Sigmoid colon (tissue), 6 donors: ENCODE measurements at regions not wholly inside any gene's neighbourhood (a gene's known extent, or its start where the extent isn't known, plus 50 kb on each side); places are given as distances from the start of the nearest gene placed in this dataset.

Experiments used
- DNase-seq: peaks from one replicate; pipeline ENCODE4 v3.0.0-alpha.2; 2019
- H3K27ac ChIP-seq, 4 donors: fragments of 200-600 bp; sonication (generic); one replicate each; pipeline ENCODE4 v1.5.1; 2016 to 2019; ENCODE audit warnings: mild to moderate bottlenecking in 1 of 4
- H3K27me3 ChIP-seq, 3 donors: fragments of 200-600 bp; sonication (generic); one replicate each; pipeline ENCODE4 v1.5.1; 2019; ENCODE audit warnings: mild to moderate bottlenecking in 1 of 3
- H3K36me3 ChIP-seq, 4 donors: fragments of 200-600 bp; sonication (generic); one replicate each; pipeline ENCODE4 v1.5.1; 2016 to 2019
- H3K4me1 ChIP-seq, 4 donors: fragments of 200-600 bp; sonication (generic); one replicate each; pipeline ENCODE4 v1.5.1; 2017 to 2019
- H3K4me3 ChIP-seq, 4 donors: fragments of 200-600 bp; sonication (generic); one replicate each; pipeline ENCODE4 v1.5.1; 2017 to 2019; ENCODE audit warnings: mild to moderate bottlenecking in 2 of 4, moderate library complexity in 1 of 4
- H3K9me3 ChIP-seq, 4 donors: fragments of 200-600 bp in 3 of 4; sonication (generic) in 3 of 4; one replicate each; pipeline versions ENCODE4 v1.5.1 to v1.6.1; 2013 to 2019
- CTCF ChIP-seq, 4 experiments: fragments of 450-650 bp in 3 of 4; fragments of 200-600 bp in 1 of 4; IDR thresholded peaks; one replicate each; pipeline ENCODE4 v1.5.1; 2016 to 2019; ENCODE audit warnings: antibody characterized with exemption in 4 of 4, mild to moderate bottlenecking in 3 of 4, moderate library complexity in 2 of 4
- EP300 ChIP-seq, 4 donors: sonication (generic); formaldehyde crosslinking; IDR thresholded peaks; one replicate each; pipeline ENCODE4 v1.6.1; 2017; ENCODE audit warnings: antibody characterized with exemption in 4 of 4
- POLR2A ChIP-seq, 2 donors: fragments of 450-650 bp; IDR thresholded peaks; one replicate each; pipeline ENCODE4 v1.6.1; 2016; ENCODE audit warnings: antibody characterized with exemption in 2 of 2, mild to moderate bottlenecking in 2 of 2, moderate library complexity in 2 of 2
- POLR2AphosphoS5 ChIP-seq, 4 donors: sonication (generic); formaldehyde crosslinking; IDR thresholded peaks; one replicate each; pipeline ENCODE4 v1.6.1; 2017; ENCODE audit warnings: antibody characterized with exemption in 4 of 4
- WGBS, 2 donors: extraction: QIAGEN DNeasy Blood & Tissue Kit; methylation state at CpG; one replicate each; pipeline ENCODE4 v1.1.7; 2013; 5-methylcytosine and 5-hydroxymethylcytosine counted together
- intact Hi-C: fragments of 100-400 bp; cut with DNase I; formaldehyde crosslinking; loops from one replicate; pipeline ENCODE4 v1.15.1; 2023
- donor health status: healthy with polysubstance abuse.
- donor health status: healthy.

- H3K4me3 ChIP-seq, result no peak overlapping the region
- H3K4me1 ChIP-seq, result peaks cover 0 to 6% (median 0%) of the 10 kb centered on the region in 4 donors
- TF ChIP-seq POLR2AphosphoS5 (IDR thresholded peaks at IDR 0.05), result no peak
- no peak for TF ChIP-seq CTCF (IDR thresholded peaks at IDR 0.05)
- TF ChIP-seq EP300 (IDR thresholded peaks at IDR 0.05), result no peak
- no peak for TF ChIP-seq POLR2A (IDR thresholded peaks at IDR 0.05)
- H3K36me3 ChIP-seq, result no peaks in the 10 kb centered on the region
- intact Hi-C loops, result no loop called here
- H3K27ac ChIP-seq, result no peak overlapping the region
- DNase-seq, result no peak
- 34 to 44% methylated on average over 4 of the region's 4 CpGs for WGBS, 2 donors
- no peaks in the 10 kb centered on the region for H3K27me3 ChIP-seq
- no peaks in the 10 kb centered on the region for H3K9me3 ChIP-seq
Observed at GRCh38 chr12:100675432-100675831, 101.9 kb downstream of the GAS2L3 start.

DNA sequence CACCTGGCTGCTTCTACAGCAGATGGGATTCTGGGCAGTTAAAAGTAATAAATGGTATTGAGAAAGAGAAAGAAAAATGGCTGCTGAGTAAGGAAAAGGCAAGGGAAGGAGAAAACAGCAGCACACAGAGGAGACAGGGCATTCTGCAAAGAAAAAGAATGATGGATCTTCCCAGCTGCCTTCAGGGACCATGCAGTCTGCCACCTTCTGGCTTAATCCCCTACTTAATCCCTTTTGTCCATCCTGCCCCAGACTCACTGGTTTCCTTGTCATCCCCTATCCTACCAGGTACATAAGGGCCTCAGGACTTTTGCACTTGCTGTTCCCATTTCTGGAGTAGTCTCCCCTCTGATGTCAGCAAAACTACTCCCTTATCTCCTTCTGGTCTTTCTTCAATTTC, 107.6 kb downstream of the GAS2L3 start:
- Histone ChIP-seq H3K9me3 (no peaks in the 10 kb centered on the region), H3K27me3 (no peaks in the 10 kb centered on the region), H3K36me3 (no peaks in the 10 kb centered on the region), H3K27ac (no peak overlapping the region), H3K4me3 (no peak overlapping the region), H3K4me1 (no peaks in the 10 kb centered on the region)
- no peak for DNase-seq
- intact Hi-C loops, result no loop called here
- TF ChIP-seq EP300 (IDR thresholded peaks at IDR 0.05) (no peak), CTCF (IDR thresholded peaks at IDR 0.05) (no peak), POLR2A (IDR thresholded peaks at IDR 0.05) (no peak), POLR2AphosphoS5 (IDR thresholded peaks at IDR 0.05) (no peak)

GRCh38 chr12:100682178-100682577, 108.7 kb downstream of the GAS2L3 start:
- TF ChIP-seq POLR2A (IDR thresholded peaks at IDR 0.05) (no peak), EP300 (IDR thresholded peaks at IDR 0.05) (no peak), CTCF (IDR thresholded peaks at IDR 0.05) (no peak), POLR2AphosphoS5 (IDR thresholded peaks at IDR 0.05) (no peak)
- 84 to 87% methylated on average over 2 of the region's 2 CpGs for WGBS, 2 donors
- Histone ChIP-seq H3K27me3 (no peaks in the 10 kb centered on the region), H3K9me3 (no peaks in the 10 kb centered on the region), H3K4me3 (no peak overlapping the region), H3K4me1 (no peaks in the 10 kb centered on the region), H3K27ac (no peak overlapping the region), H3K36me3 (no peaks in the 10 kb centered on the region)
- intact Hi-C loops, result no loop called here
- no peak for DNase-seq

DNA sequence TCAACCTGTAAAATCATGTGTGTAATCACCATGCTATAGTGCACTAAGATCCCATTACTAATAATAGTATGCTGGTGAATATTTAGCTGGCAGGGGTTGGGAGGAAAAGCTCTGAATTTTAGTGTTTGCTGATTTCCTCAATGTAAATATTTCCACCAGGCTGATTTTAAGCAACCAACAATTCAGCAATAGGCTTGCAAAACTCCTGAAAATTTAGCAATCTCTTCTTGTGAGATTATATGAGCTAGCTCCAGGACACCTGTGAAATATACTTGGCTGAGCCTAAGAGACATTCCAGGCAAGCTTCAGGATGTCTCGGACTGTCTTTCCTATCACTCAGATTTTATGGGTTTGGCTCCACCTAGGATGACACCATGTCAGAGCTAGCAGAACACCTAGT, 106.9 kb upstream of the ANO4 start:
- Histone ChIP-seq H3K27ac (no peak overlapping the region), H3K36me3 (no peaks in the 10 kb centered on the region), H3K9me3 (no peaks in the 10 kb centered on the region), H3K27me3 (no peaks in the 10 kb centered on the region), H3K4me3 (no peak overlapping the region), H3K4me1 (no peaks in the 10 kb centered on the region)
- intact Hi-C loops, result no loop called here
- WGBS, 2 donors, result 83 to 85% methylated on average over 1 of the region's 1 CpG
- TF ChIP-seq CTCF (IDR thresholded peaks at IDR 0.05) (no peak), POLR2A (IDR thresholded peaks at IDR 0.05) (no peak), POLR2AphosphoS5 (IDR thresholded peaks at IDR 0.05) (no peak), EP300 (IDR thresholded peaks at IDR 0.05) (no peak)
- DNase-seq, result no peak

DNA sequence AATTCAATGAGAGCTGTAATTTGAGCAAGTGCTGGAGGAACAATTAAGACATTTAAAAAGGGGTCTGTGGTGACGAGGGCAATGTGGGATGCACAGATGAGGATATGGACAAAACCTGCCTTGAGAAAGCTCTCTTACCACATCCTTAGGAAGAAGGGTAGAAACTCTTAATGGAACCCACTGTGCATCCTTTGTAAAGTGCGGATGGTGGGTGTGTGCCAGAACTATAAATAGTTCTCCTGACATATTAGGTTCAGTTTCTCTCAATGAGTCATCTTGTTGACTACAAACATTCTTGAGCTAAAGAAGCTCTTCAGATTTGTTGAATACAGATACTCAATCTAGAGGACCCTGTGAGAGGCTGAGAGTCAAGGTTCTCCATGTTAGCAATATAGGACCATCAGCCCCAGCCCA, 106.1 kb upstream of the ANO4 start:
- Histone ChIP-seq H3K27ac (no peak overlapping the region), H3K27me3 (no peaks in the 10 kb centered on the region), H3K4me3 (no peak overlapping the region), H3K4me1 (no peaks in the 10 kb centered on the region), H3K36me3 (no peaks in the 10 kb centered on the region), H3K9me3 (no peaks in the 10 kb centered on the region)
- no peak for DNase-seq
- TF ChIP-seq CTCF (IDR thresholded peaks at IDR 0.05) (no peak), POLR2A (IDR thresholded peaks at IDR 0.05) (no peak), POLR2AphosphoS5 (IDR thresholded peaks at IDR 0.05) (no peak), EP300 (IDR thresholded peaks at IDR 0.05) (no peak)
- intact Hi-C loops, result no loop called here
- WGBS, 2 donors, result 75 to 88% methylated on average over 2 of the region's 2 CpGs
